SK-N-SH (cell line): ENCODE measurements at regions not wholly inside any gene's neighbourhood (a gene's known extent, or its start where the extent isn't known, plus 50 kb on each side); places are given as distances from the start of the nearest gene placed in this dataset.

Experiments used
- ELF1 ChIP-seq: IDR thresholded peaks from 2 replicates; pipeline ENCODE4 v1.4.0; 2012
- EP300 ChIP-seq, 2 experiments: IDR thresholded peaks; 2 replicates each; pipeline versions ENCODE4 v1.4.0 to v1.6.1; 2012; ENCODE audit warnings: borderline replicate concordance in 1 of 2, low read depth in 1 of 2, low read length in 1 of 2
- GABPA ChIP-seq: IDR thresholded peaks from 2 replicates; pipeline ENCODE4 v1.4.0; 2012; ENCODE audit warnings: low read depth, mild to moderate bottlenecking
- POLR2AphosphoS5 ChIP-seq: IDR thresholded peaks from 2 replicates; pipeline ENCODE4 v1.6.1; 2012; ENCODE audit warnings: low read depth, low read length
- RAD21 ChIP-seq: IDR thresholded peaks from 2 replicates; pipeline ENCODE4 v1.6.1; 2012; ENCODE audit warnings: mild to moderate bottlenecking, low read length
- RFX5 ChIP-seq: IDR thresholded peaks from 2 replicates; pipeline ENCODE4 v1.6.1; 2012; ENCODE audit warnings: mild to moderate bottlenecking, improper control_type of control experiment, low read length
- TCF12 ChIP-seq: IDR thresholded peaks from 2 replicates; pipeline ENCODE4 v1.4.0; 2012
- TF ChIP-seq, protein P1 (sequence below): IDR thresholded peaks from 2 replicates; pipeline ENCODE4 v1.6.1; 2012; ENCODE audit warnings: mild to moderate bottlenecking, low read depth, low read length, moderate library complexity
- TF ChIP-seq, protein P2 (sequence below): fragments of 200-600 bp; sonication (generic); IDR thresholded peaks from 2 replicates; pipeline ENCODE4 v1.6.1; 2017; ENCODE audit warnings: antibody characterized with exemption, mild to moderate bottlenecking, moderate library complexity
- TF ChIP-seq, protein P3 (sequence below): IDR thresholded peaks from 2 replicates; pipeline ENCODE4 v1.4.0; 2012; ENCODE audit warnings: low read depth, borderline replicate concordance
- TF ChIP-seq, protein P4 (sequence below): fragments of 150-350 bp; IDR thresholded peaks from 2 replicates; pipeline ENCODE4 v1.6.1; 2017; ENCODE audit warnings: antibody characterized with exemption, low read length, low read depth, borderline replicate concordance

DNA sequence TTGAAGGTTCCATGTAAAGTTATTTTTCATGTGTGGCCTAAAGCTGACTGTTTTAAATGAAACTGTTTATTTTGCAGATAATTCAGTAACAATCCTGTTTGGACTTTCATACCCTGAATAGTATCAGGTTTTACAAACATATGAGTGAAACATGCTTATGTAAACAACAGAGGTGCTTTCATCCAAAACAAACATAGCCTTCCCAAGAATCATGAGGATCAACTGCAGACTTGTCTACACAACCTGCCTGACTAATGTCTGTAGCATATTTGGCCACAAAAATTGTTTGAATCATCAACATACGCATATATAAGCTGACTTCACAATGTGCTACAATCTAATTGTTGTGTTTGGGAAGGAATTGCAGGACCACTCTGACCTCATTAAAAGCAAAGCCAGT, 190.4 kb downstream of the DIPK2A start:
- TF ChIP-seq, protein P1, sequence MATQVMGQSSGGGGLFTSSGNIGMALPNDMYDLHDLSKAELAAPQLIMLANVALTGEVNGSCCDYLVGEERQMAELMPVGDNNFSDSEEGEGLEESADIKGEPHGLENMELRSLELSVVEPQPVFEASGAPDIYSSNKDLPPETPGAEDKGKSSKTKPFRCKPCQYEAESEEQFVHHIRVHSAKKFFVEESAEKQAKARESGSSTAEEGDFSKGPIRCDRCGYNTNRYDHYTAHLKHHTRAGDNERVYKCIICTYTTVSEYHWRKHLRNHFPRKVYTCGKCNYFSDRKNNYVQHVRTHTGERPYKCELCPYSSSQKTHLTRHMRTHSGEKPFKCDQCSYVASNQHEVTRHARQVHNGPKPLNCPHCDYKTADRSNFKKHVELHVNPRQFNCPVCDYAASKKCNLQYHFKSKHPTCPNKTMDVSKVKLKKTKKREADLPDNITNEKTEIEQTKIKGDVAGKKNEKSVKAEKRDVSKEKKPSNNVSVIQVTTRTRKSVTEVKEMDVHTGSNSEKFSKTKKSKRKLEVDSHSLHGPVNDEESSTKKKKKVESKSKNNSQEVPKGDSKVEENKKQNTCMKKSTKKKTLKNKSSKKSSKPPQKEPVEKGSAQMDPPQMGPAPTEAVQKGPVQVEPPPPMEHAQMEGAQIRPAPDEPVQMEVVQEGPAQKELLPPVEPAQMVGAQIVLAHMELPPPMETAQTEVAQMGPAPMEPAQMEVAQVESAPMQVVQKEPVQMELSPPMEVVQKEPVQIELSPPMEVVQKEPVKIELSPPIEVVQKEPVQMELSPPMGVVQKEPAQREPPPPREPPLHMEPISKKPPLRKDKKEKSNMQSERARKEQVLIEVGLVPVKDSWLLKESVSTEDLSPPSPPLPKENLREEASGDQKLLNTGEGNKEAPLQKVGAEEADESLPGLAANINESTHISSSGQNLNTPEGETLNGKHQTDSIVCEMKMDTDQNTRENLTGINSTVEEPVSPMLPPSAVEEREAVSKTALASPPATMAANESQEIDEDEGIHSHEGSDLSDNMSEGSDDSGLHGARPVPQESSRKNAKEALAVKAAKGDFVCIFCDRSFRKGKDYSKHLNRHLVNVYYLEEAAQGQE: no peak
- TF ChIP-seq GABPA (no peak), EP300 (IDR thresholded peaks at IDR 0.05; ENCODE audit: borderline replicate concordance in 1 of 2, low read depth in 1 of 2, low read length in 1 of 2) (no peak), RAD21 (no peak), POLR2AphosphoS5 (no peak), RFX5 (no peak), TCF12 (no peak), ELF1 (no peak)
- TF ChIP-seq, protein P2, sequence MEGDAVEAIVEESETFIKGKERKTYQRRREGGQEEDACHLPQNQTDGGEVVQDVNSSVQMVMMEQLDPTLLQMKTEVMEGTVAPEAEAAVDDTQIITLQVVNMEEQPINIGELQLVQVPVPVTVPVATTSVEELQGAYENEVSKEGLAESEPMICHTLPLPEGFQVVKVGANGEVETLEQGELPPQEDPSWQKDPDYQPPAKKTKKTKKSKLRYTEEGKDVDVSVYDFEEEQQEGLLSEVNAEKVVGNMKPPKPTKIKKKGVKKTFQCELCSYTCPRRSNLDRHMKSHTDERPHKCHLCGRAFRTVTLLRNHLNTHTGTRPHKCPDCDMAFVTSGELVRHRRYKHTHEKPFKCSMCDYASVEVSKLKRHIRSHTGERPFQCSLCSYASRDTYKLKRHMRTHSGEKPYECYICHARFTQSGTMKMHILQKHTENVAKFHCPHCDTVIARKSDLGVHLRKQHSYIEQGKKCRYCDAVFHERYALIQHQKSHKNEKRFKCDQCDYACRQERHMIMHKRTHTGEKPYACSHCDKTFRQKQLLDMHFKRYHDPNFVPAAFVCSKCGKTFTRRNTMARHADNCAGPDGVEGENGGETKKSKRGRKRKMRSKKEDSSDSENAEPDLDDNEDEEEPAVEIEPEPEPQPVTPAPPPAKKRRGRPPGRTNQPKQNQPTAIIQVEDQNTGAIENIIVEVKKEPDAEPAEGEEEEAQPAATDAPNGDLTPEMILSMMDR: no peak
- TF ChIP-seq, protein P3, sequence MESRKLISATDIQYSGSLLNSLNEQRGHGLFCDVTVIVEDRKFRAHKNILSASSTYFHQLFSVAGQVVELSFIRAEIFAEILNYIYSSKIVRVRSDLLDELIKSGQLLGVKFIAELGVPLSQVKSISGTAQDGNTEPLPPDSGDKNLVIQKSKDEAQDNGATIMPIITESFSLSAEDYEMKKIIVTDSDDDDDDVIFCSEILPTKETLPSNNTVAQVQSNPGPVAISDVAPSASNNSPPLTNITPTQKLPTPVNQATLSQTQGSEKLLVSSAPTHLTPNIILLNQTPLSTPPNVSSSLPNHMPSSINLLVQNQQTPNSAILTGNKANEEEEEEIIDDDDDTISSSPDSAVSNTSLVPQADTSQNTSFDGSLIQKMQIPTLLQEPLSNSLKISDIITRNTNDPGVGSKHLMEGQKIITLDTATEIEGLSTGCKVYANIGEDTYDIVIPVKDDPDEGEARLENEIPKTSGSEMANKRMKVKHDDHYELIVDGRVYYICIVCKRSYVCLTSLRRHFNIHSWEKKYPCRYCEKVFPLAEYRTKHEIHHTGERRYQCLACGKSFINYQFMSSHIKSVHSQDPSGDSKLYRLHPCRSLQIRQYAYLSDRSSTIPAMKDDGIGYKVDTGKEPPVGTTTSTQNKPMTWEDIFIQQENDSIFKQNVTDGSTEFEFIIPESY: no peak
- TF ChIP-seq, protein P4, sequence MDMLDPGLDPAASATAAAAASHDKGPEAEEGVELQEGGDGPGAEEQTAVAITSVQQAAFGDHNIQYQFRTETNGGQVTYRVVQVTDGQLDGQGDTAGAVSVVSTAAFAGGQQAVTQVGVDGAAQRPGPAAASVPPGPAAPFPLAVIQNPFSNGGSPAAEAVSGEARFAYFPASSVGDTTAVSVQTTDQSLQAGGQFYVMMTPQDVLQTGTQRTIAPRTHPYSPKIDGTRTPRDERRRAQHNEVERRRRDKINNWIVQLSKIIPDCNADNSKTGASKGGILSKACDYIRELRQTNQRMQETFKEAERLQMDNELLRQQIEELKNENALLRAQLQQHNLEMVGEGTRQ: no peak
